IPS-15b (cell line): ENCODE measurements at regions not wholly inside any gene's neighbourhood (a gene's known extent, or its start where the extent isn't known, plus 50 kb on each side); places are given as distances from the start of the nearest gene placed in this dataset.

Source experiments
- H3K27me3 ChIP-seq: one replicate; pipeline ENCODE4 v1.6.1; 2013; ENCODE audit warnings: low read length; ENCODE audit not compliant: control insufficient read depth, insufficient read depth
- H3K36me3 ChIP-seq: one replicate; pipeline ENCODE4 v1.6.1; 2013; ENCODE audit warnings: low read length; ENCODE audit not compliant: control insufficient read depth, insufficient read depth
- H3K4me1 ChIP-seq: one replicate; pipeline ENCODE4 v1.6.1; 2013; ENCODE audit warnings: mild to moderate bottlenecking, low read length; ENCODE audit not compliant: control insufficient read depth, insufficient read depth
- H3K4me3 ChIP-seq: one replicate; pipeline ENCODE4 v1.5.1; 2013; ENCODE audit warnings: low read depth, low read length
- H3K9ac ChIP-seq: one replicate; pipeline ENCODE4 v1.6.1; 2013; ENCODE audit warnings: low read depth, mild to moderate bottlenecking, low read length
- H3K9me3 ChIP-seq: one replicate; pipeline ENCODE4 v1.6.1; 2013; ENCODE audit warnings: mild to moderate bottlenecking, low read length; ENCODE audit not compliant: control insufficient read depth, insufficient read depth

DNA sequence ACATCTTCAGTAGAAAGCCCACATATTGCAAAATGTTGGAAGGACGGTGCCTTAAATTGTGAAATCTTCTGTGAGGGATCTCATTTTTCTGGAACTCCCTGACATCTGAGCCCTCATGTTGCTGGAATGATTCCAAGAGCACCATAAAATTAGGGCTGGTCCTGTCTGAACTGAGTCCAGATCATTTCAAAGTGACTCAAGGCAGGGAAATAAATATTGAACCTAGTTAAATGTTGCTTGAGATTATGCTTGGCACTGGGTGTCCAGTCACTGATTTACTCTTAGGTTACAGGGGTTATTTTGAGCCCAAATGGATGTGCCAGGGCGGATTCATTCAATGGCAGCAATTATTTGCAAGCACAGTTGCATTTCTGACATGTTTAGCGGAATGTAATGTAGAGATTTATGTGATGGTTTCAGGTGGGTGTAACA, 437.0 kb downstream of the PIK3R1 start:
- H3K4me1 ChIP-seq, result no peaks in the 10 kb centered on the region
- no peaks in the 10 kb centered on the region for H3K9me3 ChIP-seq
- H3K4me3 ChIP-seq, result no peak overlapping the region
- no peak overlapping the region for H3K9ac ChIP-seq
- no peaks in the 10 kb centered on the region for H3K36me3 ChIP-seq
- H3K27me3 ChIP-seq, result no peaks in the 10 kb centered on the region

DNA sequence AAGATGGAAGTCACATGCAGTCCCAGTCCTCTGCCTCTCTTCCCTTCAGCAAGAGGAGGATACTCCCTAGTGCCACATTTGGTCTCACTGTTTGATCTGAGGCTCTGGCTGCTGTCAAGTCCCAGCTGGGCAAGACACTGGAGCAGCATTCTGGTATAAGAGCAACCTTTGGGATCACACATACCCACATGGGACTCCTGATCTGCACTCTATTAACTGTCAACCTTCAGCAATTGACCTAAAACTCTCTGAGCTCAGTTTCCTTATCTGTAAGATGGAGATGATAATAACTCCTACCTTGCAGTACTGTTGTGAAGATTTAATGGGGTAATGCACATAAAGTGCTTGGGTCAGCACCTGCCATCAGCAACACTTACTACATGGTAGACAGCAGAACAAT, 437.9 kb downstream of the PIK3R1 start:
- H3K27me3 ChIP-seq, result no peaks in the 10 kb centered on the region
- H3K4me1 ChIP-seq, result no peaks in the 10 kb centered on the region
- H3K9ac ChIP-seq, result no peak overlapping the region
- H3K4me3 ChIP-seq, result no peak overlapping the region
- H3K9me3 ChIP-seq, result no peaks in the 10 kb centered on the region
- H3K36me3 ChIP-seq, result no peaks in the 10 kb centered on the region

DNA sequence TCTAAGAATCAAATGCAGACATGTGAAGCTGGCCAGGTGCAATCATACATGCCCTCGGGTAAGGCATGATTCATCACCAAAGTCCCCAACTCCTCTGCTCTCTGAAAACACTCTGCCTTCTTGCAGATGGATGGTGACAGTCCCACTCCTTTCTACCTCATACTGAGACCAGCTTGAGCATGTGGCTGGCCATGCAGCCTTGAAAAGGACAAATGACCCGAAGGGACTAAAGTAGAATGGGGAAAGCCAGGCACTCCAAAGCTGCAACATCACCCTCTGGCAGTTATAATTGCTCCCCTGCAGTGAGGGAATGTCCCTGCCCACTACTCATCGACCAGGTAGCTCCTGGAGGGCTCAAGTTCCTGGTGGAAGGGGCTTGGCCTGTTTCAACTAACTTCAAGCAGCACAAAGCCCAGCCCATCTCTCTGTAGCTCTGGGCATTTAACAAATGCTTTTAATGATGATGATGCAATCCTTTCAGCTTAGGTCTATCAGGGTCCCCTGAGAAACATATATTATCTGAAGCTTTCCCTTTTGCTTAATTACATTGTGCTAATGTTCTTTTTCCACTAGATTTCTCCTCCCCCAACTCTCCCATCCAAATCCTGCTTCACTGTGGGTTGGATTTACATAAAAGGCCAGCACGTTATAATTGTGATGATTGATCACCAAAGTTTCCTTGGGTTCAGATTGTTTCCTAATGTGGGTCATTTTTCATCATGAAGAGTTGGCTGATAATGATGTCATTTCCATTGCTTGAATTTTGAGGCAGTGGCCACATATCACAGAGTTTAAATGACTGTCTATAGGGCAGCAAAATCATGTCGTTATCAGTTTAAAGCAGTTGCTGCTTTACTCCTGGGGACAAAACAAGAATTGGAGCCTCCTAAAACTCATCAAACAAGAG, 436.5 kb upstream of the SLC30A5 start:
- no peaks in the 10 kb centered on the region for H3K4me1 ChIP-seq
- H3K9ac ChIP-seq, result no peak overlapping the region
- no peaks in the 10 kb centered on the region for H3K27me3 ChIP-seq
- H3K9me3 ChIP-seq, result no peaks in the 10 kb centered on the region
- H3K4me3 ChIP-seq, result no peak overlapping the region
- H3K36me3 ChIP-seq, result no peaks in the 10 kb centered on the region

DNA sequence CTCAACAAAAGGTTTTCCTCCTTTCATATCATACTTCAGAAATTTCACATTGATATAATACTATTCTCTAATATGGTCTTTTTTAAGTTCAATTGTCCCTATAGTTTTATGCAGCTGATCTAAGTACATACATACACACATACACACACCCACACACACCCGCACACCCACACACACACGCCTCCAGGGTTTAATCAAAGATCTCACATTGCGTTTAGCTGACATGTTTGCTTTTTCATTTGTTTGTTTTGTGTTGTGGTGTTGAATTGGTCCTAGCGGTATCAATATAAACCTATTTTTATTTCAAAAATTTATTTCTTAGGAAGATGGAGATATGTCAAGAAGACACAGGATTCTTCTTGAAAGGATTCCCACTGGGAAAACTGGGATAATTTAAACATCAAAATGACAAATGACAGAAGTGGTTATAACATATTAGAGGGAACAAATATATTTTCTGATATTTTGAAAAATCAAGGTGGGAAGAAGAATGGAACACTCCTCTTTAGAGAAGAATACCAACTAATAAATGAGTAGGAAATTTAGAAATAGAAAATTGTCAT, 434.9 kb upstream of the SLC30A5 start:
- H3K9ac ChIP-seq, result no peak overlapping the region
- H3K4me1 ChIP-seq, result no peaks in the 10 kb centered on the region
- no peaks in the 10 kb centered on the region for H3K36me3 ChIP-seq
- H3K4me3 ChIP-seq, result no peak overlapping the region
- H3K9me3 ChIP-seq, result no peaks in the 10 kb centered on the region
- no peaks in the 10 kb centered on the region for H3K27me3 ChIP-seq

DNA sequence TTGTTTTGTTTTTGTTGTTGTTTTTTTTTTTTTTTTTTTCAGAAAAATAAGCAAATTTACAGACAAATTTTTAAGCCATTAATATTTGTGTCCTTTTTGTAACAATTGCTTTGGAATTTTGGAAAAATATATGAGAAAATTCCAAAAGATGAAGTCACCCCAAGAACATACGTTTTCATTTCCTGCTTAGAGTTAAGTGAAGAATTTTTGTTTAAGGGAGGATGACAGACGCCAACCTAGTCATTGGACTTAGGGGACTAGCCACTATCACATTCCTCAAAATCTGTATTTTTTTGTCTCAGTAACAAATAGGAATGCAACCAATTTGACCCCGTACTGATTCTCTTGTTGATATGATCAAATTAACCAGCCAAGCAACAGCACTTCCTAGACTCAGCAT, 433.9 kb upstream of the SLC30A5 start:
- H3K9me3 ChIP-seq, result no peaks in the 10 kb centered on the region
- no peaks in the 10 kb centered on the region for H3K27me3 ChIP-seq
- H3K9ac ChIP-seq, result no peak overlapping the region
- H3K4me3 ChIP-seq, result no peak overlapping the region
- H3K4me1 ChIP-seq, result no peaks in the 10 kb centered on the region
- H3K36me3 ChIP-seq, result no peaks in the 10 kb centered on the region

DNA sequence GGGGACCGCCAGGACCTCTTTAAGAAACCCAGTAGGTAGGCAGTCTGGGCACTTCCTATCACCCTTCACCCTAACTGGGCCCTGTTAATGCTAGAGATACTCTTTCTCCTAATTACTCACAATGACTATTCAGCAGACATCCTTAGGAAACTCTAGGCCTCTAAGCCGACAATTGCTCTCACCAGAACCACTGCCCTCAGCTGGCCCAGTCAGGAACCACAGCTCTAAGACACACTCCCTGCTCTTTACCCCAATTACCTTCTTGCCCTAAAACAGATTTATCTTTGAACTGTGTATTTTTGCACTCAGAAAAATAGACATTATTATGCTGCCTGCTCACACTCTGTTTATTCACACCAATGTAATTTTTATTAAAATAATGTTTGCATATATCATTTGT, 432.6 kb upstream of the SLC30A5 start:
- no peaks in the 10 kb centered on the region for H3K9me3 ChIP-seq
- H3K4me3 ChIP-seq, result no peak overlapping the region
- no peak overlapping the region for H3K9ac ChIP-seq
- no peaks in the 10 kb centered on the region for H3K4me1 ChIP-seq
- H3K27me3 ChIP-seq, result no peaks in the 10 kb centered on the region
- no peaks in the 10 kb centered on the region for H3K36me3 ChIP-seq

DNA sequence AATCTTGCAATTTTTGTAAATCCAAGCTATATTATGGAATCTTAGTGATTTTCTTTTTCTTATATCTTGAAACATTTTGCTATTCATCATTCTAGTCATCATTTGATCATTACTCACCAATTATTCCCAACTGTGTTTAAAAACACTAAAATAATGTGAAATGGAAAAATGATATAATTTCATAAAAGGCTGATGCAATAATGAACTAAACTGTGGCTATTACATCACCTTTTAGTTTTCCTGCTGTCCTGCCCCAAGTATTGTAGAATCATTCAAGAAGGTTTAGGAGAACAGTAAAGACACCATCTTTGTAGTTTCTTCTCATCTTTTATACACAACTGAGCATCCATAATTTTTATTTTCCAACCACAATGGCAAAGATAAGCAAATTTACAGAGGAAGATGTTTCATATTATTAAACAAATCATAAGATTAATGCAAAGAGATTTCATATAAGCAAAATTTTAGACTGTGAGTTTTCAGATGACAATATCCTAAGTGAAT, 431.0 kb upstream of the SLC30A5 start:
- Histone ChIP-seq H3K9ac (no peak overlapping the region), H3K4me1 (no peaks in the 10 kb centered on the region), H3K27me3 (no peaks in the 10 kb centered on the region), H3K4me3 (no peak overlapping the region), H3K9me3 (no peaks in the 10 kb centered on the region), H3K36me3 (no peaks in the 10 kb centered on the region)

DNA sequence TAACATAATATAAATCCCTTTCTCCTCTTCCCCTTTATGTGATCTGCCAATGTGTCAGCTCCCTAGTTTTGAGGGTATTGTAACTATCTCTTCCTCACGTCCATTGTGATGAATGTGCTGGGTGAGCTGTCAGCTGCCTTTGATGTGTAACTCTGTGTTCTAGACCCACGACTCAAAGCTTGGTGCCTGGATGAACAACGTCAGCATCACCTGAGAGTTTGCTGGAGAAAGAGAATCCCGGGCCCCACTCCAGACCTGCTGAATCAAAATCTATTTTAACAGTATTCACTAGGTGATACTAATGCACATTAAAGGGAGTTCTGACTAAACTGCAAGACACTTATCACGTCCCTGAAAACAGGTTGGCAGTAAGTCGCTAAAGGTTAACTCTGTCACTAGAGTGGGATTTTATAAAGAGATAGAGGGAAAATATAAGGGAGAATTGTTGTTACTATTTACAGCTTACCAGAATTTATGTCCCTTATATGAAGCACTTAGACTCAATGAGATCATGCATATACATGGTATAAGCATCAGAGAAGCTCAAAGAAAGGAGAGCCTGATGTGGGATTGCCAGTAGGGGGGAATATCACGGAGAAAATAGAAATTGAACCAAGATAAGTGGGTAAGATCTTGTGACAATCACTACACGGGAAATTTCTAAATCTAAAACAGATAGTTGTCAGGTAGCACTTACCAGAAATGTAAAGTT, 423.8 kb upstream of the SLC30A5 start:
- no peaks in the 10 kb centered on the region for H3K27me3 ChIP-seq
- no peak overlapping the region for H3K4me3 ChIP-seq
- no peak overlapping the region for H3K9ac ChIP-seq
- H3K4me1 ChIP-seq, result no peaks in the 10 kb centered on the region
- no peaks in the 10 kb centered on the region for H3K9me3 ChIP-seq
- no peaks in the 10 kb centered on the region for H3K36me3 ChIP-seq

DNA sequence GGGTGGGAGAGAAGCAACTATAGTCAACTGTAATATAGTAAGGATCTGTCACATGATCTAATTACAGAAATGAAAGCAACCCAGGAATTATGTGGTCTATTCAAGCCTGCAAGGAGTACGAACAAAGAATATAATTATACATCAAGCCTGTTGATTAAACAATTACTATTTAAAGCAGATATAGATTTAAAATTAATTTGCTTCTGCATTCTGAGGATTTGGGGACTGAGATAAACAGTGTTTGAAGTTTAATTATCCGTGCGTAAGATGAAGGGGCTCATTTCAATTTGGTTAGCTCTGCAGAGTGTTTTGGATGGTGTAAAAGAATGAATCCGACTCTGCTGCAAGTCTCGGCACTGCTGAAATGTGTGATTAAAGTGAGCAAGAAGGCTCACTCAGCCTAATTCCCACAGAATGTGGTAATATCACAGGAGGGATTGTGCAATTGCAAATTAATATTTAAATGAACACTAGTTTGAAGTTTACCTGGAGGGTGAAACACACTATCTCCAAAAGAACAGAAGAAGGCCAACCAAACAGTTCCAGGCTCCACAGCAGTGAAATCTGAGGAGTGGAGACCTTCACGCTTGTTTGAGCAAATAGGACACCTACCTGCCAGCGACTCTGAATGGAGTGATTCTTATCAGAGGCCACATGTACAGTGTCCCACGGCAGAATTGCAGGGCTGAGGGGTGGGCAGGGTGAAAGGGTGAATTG, 420.6 kb upstream of the SLC30A5 start:
- no peaks in the 10 kb centered on the region for H3K9me3 ChIP-seq
- no peaks in the 10 kb centered on the region for H3K36me3 ChIP-seq
- H3K4me3 ChIP-seq, result no peak overlapping the region
- H3K4me1 ChIP-seq, result no peaks in the 10 kb centered on the region
- no peak overlapping the region for H3K9ac ChIP-seq
- no peaks in the 10 kb centered on the region for H3K27me3 ChIP-seq

DNA sequence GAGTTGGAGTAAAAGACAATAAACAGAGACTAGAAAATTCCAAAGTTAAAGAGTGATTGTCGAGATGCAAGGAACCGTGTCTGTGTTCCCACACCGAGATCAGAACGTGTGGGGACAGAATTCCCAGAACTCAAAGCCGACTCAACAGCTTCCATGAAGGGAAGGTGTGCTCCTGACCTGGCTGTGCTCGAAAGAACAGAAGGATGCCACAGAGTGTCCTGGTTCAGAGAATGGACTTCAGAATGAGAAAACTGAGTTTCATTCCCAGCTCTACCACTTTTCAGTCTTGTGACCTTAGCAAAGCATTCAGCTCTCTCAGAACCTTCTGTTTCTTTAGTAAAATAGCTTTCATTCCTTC, 420.0 kb upstream of the SLC30A5 start:
- no peaks in the 10 kb centered on the region for H3K4me1 ChIP-seq
- no peak overlapping the region for H3K9ac ChIP-seq
- no peaks in the 10 kb centered on the region for H3K9me3 ChIP-seq

DNA sequence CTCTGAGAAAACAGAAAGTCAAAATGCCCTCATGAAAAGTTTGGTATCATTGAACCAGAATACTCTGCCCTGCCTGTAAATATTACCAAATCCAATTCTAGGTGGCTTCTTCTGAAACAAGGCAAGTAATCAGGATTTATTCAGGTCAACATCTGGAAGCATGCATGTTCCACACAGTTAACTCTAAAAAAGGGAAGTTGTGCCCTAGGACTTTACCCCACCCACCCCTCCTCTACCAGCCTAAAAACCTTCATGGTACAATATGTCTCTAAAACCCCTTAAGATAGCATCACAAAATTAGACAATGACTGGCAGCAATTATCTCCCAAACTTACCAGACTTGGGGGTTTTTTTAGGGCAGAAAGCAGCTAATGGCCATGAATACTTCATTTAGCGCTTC, 414.8 kb upstream of the SLC30A5 start:
- H3K9ac ChIP-seq, result no peak overlapping the region
- no peaks in the 10 kb centered on the region for H3K27me3 ChIP-seq
- no peaks in the 10 kb centered on the region for H3K4me1 ChIP-seq
- H3K36me3 ChIP-seq, result no peaks in the 10 kb centered on the region
- H3K4me3 ChIP-seq, result no peak overlapping the region
- H3K9me3 ChIP-seq, result no peaks in the 10 kb centered on the region

More for the DNA sequence above, 420.0 kb upstream of the SLC30A5 start:
- Histone ChIP-seq H3K4me3 (no peak overlapping the region), H3K36me3 (no peaks in the 10 kb centered on the region), H3K27me3 (no peaks in the 10 kb centered on the region)
